ENCODE measurements at regions not wholly inside any gene's neighbourhood (a gene's known extent, or its start where the extent isn't known, plus 50 kb on each side); places are given as distances from the start of the nearest gene placed in this dataset.
"Not testable (repeated sequence)": the region's sequence is repeated elsewhere in the genome, so short reads cannot be mapped to it uniquely, and the experiment has no call there.

DNA sequence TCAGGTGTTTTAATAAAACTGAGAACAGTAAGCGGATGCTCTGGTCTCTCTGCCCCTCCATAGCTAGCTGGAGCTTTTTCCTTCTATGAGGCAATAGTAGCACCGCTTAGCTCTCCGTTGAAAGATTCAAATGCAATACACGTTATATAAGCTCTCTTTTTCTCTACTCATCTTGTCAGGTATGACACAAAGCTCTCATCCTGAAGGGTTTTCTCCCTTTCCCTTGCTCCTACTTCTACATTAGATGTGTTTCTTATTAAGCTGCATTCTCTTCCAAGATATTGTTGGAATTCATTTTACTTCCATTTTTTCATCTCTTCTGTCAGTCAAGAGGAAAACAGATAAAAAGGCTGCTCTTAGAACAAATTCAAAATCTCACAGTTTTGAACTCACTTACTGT lies 434.6 kb upstream of the DDX18 start:
- no peak for DNase-seq

GRCh38 chr2:117383997-117384396 lies 430.5 kb upstream of the DDX18 start:
- DNase-seq: not testable (repeated sequence)

GRCh38 chr2:117396161-117396560 lies 418.3 kb upstream of the DDX18 start:
- no peak for DNase-seq

GRCh38 chr2:117401582-117401981 lies 412.9 kb upstream of the DDX18 start:
- DNase-seq: no peak

GRCh38 chr2:117406443-117406842 lies 408.0 kb upstream of the DDX18 start:
- no peak for DNase-seq

- DNase-seq: no peak
Measured at GRCh38 chr2:117407746-117408145, 406.7 kb upstream of the DDX18 start.

GRCh38 chr2:117409443-117409842 lies 405.0 kb upstream of the DDX18 start:
- no peak for DNase-seq

- DNase-seq: no peak
Measured at GRCh38 chr2:117411983-117412382, 402.5 kb upstream of the DDX18 start.

GRCh38 chr2:117432746-117433145 lies 381.7 kb upstream of the DDX18 start:
- no peak for DNase-seq

GRCh38 chr2:117436697-117437096 lies 377.8 kb upstream of the DDX18 start:
- no peak for DNase-seq

DNA sequence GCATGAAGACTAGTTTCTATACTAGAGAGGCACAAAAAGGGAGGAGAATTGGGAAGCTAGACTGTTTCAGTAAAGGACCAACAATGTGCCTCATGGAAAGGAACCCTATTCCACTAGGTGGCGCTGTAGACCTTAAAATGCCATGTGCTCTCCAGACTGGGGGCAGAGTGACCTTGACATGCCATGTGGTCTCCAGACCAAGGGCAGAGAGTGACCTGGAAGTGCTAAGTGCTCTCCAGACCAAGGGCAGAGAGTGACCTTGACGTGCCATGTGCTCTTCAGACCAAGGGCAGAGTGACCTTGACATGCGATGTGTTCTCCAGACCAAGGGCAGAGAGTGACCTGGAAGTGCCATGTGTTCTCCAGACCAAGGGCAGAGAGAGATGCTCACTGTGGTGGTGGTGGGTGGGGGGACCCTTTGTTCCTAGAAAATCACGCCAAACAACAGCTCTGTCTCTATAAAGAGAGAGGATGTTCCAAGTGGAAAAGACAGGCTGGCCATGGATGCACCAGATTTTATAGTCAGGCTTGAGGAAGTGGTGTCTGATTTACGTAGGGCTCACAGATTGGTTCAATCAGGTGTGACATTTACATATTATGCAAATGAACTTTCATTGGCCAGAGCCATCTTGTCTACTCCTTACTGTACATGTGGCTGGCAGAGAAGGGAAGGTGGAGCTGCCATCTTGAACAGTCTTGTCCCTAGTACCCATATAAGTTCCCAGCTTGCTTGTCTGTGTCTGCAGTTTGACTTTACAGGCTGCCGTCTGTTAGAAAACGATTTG lies 344.0 kb upstream of the DDX18 start:
- DNase-seq: peak; percentile 37

DNA sequence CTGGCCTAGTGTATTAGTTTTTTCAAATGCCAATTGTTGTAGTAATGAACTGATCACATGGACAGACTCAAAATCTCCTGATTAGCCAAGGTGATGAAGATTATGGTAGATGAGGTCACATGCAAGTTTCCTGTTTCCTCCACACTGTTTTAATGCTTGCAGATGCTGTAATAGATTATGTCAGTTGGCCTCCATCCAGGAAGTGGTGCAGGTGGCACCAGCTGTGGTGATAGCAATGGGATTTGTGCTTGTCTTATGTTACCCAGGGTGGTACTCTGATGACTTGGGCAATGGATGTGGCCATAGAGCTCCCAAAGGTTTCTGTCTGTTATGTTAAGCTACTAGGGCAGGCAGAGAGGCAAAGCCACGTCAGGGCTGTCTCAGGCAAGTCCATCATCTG lies 332.9 kb upstream of the DDX18 start:
- peak; percentile 52 for DNase-seq

DNA sequence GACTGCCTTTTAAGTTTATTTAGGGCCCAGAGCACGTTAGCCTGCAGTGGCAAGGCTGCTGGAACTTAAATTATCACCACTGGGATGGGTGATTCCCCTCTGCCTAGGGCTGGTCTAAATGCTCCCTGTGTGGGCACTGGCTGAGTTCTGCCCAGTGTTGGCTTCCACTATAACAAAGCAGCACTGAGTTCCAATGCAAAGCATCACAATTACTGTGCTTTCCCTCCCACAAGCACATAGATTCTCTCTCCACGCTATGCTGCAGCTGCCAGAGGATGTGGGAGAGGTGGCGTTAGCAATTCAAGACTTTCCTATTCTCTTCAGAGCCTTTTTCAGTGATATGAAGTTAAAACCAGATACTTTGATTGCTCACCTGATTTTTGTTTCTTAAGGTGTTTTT lies 328.9 kb upstream of the DDX18 start:
- DNase-seq: no peak

- no peak for DNase-seq
Measured at GRCh38 chr2:117486081-117486480, 328.4 kb upstream of the DDX18 start.

DNA sequence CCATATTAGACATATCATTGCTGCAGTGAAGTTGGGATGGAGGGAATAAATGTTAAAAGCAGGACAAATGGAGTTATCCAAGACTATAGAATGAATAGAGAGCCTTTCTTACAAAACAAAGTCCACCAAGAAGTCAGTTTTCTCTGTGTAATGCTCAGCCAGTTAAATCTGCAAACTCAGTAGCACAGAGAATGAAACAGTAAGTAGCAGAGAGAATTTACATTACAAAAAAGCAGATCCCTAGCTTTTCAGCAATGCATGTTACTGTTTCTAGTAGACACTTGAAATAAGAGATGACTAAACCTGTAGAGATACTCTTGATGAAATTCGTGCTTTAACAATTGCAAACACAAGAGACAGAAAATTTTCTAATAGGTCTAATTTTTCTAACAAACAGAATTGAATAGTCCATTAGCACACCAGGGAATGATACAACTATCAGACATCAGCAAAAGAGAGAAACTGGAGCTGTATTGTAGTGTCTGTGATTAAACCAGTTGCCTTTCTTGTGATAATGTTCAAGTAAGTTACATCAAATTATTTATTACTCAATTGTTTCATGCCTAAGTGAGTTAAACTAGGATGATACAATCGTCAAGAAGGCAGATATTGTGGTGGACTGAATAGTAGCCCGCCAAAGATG lies 322.2 kb upstream of the DDX18 start:
- DNase-seq: no peak

GRCh38 chr2:117500721-117501120 lies 313.8 kb upstream of the DDX18 start:
- DNase-seq: no peak

DNA sequence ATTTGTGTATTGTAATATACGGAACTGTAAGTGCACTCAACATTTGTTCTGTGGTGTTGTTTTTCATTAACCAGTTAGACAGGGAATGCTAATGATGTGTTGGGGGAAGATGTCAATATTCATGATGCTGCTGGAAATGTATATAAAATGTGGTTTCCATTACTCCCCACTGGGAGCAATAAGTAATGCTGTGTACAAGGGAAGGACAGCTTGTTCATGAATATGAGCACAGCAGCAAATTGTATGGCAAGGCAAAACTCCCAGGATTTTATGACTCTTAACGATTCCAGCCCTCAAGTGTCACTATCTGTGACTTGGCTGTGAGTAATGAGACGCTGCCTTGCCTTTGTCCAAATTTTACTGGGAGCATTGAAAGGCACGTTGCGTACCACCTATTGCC lies 312.4 kb upstream of the DDX18 start:
- no peak for DNase-seq

GRCh38 chr2:117512307-117512706 lies 302.2 kb upstream of the DDX18 start:
- DNase-seq: no peak

- DNase-seq: no peak
Measured at GRCh38 chr2:117514371-117514770, 300.1 kb upstream of the DDX18 start.

DNA sequence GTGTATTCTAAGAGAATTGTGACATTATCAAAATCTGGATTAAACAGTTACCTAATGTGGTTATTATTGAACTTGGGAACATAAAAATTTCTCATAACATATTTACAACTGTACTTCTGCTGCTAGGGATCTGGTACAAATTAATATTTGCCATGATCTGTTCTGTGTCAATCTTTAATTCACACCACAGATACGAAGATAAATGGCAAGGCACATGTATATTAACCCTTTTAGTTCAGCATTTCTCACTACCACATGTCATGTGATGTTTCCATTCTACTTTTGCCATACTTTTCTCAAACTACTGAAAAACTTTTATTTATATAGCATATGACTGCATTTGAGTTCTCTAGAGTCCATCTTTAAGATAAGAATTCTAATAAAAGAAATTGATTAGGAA lies 295.3 kb upstream of the DDX18 start:
- DNase-seq: no peak

- DNase-seq: no peak
Measured at GRCh38 chr2:117519721-117520120, 294.8 kb upstream of the DDX18 start.

DNA sequence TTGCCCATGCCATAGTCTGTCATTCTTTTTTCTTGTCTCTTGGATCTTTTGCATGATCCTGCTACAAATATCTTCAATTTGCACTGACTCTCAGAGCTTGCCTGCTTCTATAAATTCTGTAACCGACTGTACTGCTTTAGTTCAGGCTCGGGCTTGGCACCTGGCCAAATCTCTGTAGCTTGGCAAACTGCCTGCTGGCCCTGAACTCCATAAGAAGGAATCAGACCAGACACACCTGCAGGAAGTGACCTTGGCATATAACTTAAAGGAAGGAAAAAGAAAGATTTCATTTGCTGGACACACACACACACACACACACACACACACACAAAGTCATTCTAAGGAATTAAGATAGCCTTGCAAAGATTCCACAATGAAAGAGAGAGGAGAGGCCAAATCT lies 291.2 kb upstream of the DDX18 start:
- peak; percentile 88 for DNase-seq

GRCh38 chr2:117523711-117524238 lies 290.7 kb upstream of the DDX18 start:
- DNase-seq: peak; percentile 31

- peak; percentile 9 for DNase-seq
Measured at GRCh38 chr2:117536139-117536538, 278.4 kb upstream of the DDX18 start.

Data from tongue (tissue), 1 donor.